CD14-positive monocyte (primary cell): ENCODE measurements at regions not wholly inside any gene's neighbourhood (a gene's known extent, or its start where the extent isn't known, plus 50 kb on each side); places are given as distances from the start of the nearest gene placed in this dataset.

Source experiments
- DNase-seq, 3 donors: peaks; one replicate each; pipeline ENCODE4 v3.0.0-alpha.2; 2011 to 2022
- H2AFZ ChIP-seq: 2 replicates; pipeline ENCODE4 v1.6.0; 2012; ENCODE audit warnings: mild to moderate bottlenecking, low read depth, low read length, inconsistent platforms; ENCODE audit not compliant: insufficient read depth, poor library complexity, severe bottlenecking
- H3K27ac ChIP-seq, 2 donors: 1 replicate in 1 of 2; 2 replicates in 1 of 2; pipeline ENCODE4 v1.5.1; 2012 to 2013; ENCODE audit warnings: low read length in 2 of 2, control low read depth in 1 of 2, inconsistent platforms in 1 of 2, low read depth in 1 of 2, mild to moderate bottlenecking in 1 of 2
- H3K27me3 ChIP-seq, 2 donors: one replicate each; pipeline versions ENCODE4 v1.6.0 to v1.6.1; 2011 to 2013; ENCODE audit warnings: low read length in 2 of 2; ENCODE audit not compliant: control insufficient read depth in 2 of 2, insufficient read depth in 2 of 2
- H3K36me3 ChIP-seq, 2 donors: replicated peaks in 1 of 2; 1 replicate in 1 of 2; 2 replicates in 1 of 2; pipeline versions ENCODE4 v1.5.1 to v1.6.1; 2012 to 2013; ENCODE audit warnings: low read length in 2 of 2, control low read depth in 1 of 2, inconsistent platforms in 1 of 2, mild to moderate bottlenecking in 1 of 2; ENCODE audit not compliant: insufficient read depth in 2 of 2, control insufficient read depth in 1 of 2
- H3K4me1 ChIP-seq, 2 donors: 1 replicate in 1 of 2; 2 replicates in 1 of 2; pipeline versions ENCODE4 v1.5.1 to v1.6.1; 2012 to 2013; ENCODE audit warnings: low read length in 2 of 2, control low read depth in 1 of 2, inconsistent platforms in 1 of 2, mild to moderate bottlenecking in 1 of 2, moderate library complexity in 1 of 2; ENCODE audit not compliant: insufficient read depth in 2 of 2, control insufficient read depth in 1 of 2
- H3K4me2 ChIP-seq: replicated peaks from 2 replicates; pipeline ENCODE3; 2012; ENCODE audit warnings: low read length, moderate library complexity, mild to moderate bottlenecking; ENCODE audit not compliant: poor library complexity, severe bottlenecking; ENCODE audit errors: extremely low read depth
- H3K4me3 ChIP-seq, 3 experiments: fragments of 200-600 bp in 1 of 3; sonication (generic) in 1 of 3; replicated peaks in 1 of 3; 1 replicate in 2 of 3; 2 replicates in 1 of 3; pipeline ENCODE4 v1.5.1; 2011 to 2013; ENCODE audit warnings: low read length in 3 of 3, mild to moderate bottlenecking in 3 of 3, control low read depth in 2 of 3, low read depth in 2 of 3, inconsistent platforms in 1 of 3, moderate library complexity in 1 of 3
- H3K79me2 ChIP-seq: 2 replicates; pipeline ENCODE4 v1.6.0; 2012; ENCODE audit warnings: mild to moderate bottlenecking, control low read depth, inconsistent platforms, low read length, moderate library complexity; ENCODE audit not compliant: insufficient read depth
- H3K9ac ChIP-seq: 2 replicates; pipeline ENCODE4 v1.6.0; 2017; ENCODE audit warnings: low read length, mild to moderate bottlenecking; ENCODE audit not compliant: insufficient read depth, poor library complexity, severe bottlenecking
- H3K9me3 ChIP-seq, 2 donors: replicated peaks in 1 of 2; 1 replicate in 1 of 2; 2 replicates in 1 of 2; pipeline versions ENCODE4 v1.5.1 to v1.6.1; 2012 to 2013; ENCODE audit warnings: low read length in 2 of 2, control low read depth in 1 of 2; ENCODE audit not compliant: control insufficient read depth in 1 of 2, insufficient read depth in 1 of 2
- H4K20me1 ChIP-seq: 2 replicates; pipeline ENCODE4 v1.6.0; 2012; ENCODE audit warnings: mild to moderate bottlenecking, low read length, control low read depth, moderate library complexity; ENCODE audit not compliant: insufficient read depth
- H3K27ac Mint-ChIP-seq, 7 donors: one replicate each; pipeline ENCODE4 v1.8.0; 2020; ENCODE audit warnings: mild to moderate bottlenecking in 7 of 7, mixed read lengths in 7 of 7, moderate library complexity in 6 of 7, inconsistent platforms in 2 of 7
- H3K27me3 Mint-ChIP-seq, 3 donors: one replicate each; pipeline ENCODE4 v1.8.0; 2021 to 2022; ENCODE audit warnings: low read depth in 3 of 3, mild to moderate bottlenecking in 3 of 3, mixed read lengths in 3 of 3, moderate library complexity in 3 of 3, inconsistent platforms in 1 of 3
- H3K36me3 Mint-ChIP-seq, 2 donors: one replicate each; pipeline ENCODE4 v1.8.0; 2020; ENCODE audit warnings: mixed read lengths in 2 of 2, inconsistent platforms in 1 of 2, mild to moderate bottlenecking in 1 of 2
- H3K4me1 Mint-ChIP-seq: one replicate; pipeline ENCODE4 v1.8.0; 2020; ENCODE audit warnings: mild to moderate bottlenecking, mixed read lengths
- H3K4me3 Mint-ChIP-seq, 2 donors: one replicate each; pipeline ENCODE4 v1.8.0; 2020; ENCODE audit warnings: mild to moderate bottlenecking in 2 of 2, mixed read lengths in 2 of 2, moderate library complexity in 1 of 2
- H3K9me3 Mint-ChIP-seq, 7 donors: one replicate each; pipeline ENCODE4 v1.8.0; 2020 to 2022; ENCODE audit warnings: mixed read lengths in 7 of 7, mild to moderate bottlenecking in 6 of 7, moderate library complexity in 6 of 7, inconsistent platforms in 2 of 7
- WGBS: methylation state at CpG from one replicate; pipeline ENCODE4 v1.1.5; 2013; ENCODE audit warnings: missing lambda C conversion rate; ENCODE audit not compliant: insufficient coverage; 5-methylcytosine and 5-hydroxymethylcytosine counted together
- intact Hi-C, 2 donors: fragments of 100-400 bp; cut with micrococcal nuclease; formaldehyde crosslinking; loops; one replicate each; pipeline versions ENCODE4 v1.15.0 to v1.15.1; 2023
- TF ChIP-seq, protein P1 (sequence below): fragments of 200-600 bp; IDR thresholded peaks from one replicate; pipeline ENCODE4 v1.8.0; 2022; ENCODE audit warnings: antibody characterized with exemption, mild to moderate bottlenecking

DNA sequence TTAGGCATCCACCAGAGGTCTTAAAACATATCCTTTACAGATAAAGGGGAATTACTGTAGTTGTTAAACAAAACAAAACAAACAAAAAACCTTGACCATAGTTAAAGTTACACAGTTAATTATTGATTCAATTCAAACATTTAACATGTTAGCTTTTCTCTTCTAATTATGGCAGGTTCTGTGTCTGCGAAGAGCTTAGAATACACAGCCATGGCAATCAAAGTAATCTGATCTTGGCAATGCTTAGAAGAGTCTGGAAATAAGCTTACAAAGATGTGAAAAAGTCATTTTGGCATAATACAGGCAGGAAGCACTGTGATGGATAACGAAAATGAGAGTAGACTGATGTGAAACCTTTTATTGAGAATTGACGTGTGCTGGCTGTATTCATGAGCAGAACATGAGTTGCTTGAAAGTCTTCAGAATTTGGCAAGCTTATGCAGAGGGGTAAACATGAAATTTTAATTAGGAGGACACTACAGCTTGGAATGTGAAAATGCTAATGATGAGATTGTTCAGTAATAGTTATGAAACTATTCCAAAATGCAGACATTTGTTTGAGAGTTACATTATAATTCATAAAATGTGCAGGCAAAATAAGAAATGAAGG lies 629.6 kb downstream of the FSCB start:
- no peaks in the 10 kb centered on the region for H3K36me3 ChIP-seq
- no peak overlapping the region for H3K27ac Mint-ChIP-seq
- H3K27ac ChIP-seq: no peak overlapping the region
- no peaks in the 10 kb centered on the region for H3K79me2 ChIP-seq
- H3K27me3 ChIP-seq: no peaks in the 10 kb centered on the region
- no peaks in the 10 kb centered on the region for H4K20me1 ChIP-seq
- H3K9ac ChIP-seq: no peak overlapping the region
- no peak overlapping the region for H2AFZ ChIP-seq
- no peak for DNase-seq
- intact Hi-C loops: no loop called here
- WGBS: 87% methylated on average over 2 of the region's 3 CpGs
- peaks cover 0 to 4% (median 2%) of the 10 kb centered on the region in 7 donors for H3K9me3 Mint-ChIP-seq
- H3K4me3 Mint-ChIP-seq: no peak overlapping the region
- H3K27me3 Mint-ChIP-seq: peaks cover 0 to 2% (median 0%) of the 10 kb centered on the region in 3 donors
- TF ChIP-seq, protein P1, sequence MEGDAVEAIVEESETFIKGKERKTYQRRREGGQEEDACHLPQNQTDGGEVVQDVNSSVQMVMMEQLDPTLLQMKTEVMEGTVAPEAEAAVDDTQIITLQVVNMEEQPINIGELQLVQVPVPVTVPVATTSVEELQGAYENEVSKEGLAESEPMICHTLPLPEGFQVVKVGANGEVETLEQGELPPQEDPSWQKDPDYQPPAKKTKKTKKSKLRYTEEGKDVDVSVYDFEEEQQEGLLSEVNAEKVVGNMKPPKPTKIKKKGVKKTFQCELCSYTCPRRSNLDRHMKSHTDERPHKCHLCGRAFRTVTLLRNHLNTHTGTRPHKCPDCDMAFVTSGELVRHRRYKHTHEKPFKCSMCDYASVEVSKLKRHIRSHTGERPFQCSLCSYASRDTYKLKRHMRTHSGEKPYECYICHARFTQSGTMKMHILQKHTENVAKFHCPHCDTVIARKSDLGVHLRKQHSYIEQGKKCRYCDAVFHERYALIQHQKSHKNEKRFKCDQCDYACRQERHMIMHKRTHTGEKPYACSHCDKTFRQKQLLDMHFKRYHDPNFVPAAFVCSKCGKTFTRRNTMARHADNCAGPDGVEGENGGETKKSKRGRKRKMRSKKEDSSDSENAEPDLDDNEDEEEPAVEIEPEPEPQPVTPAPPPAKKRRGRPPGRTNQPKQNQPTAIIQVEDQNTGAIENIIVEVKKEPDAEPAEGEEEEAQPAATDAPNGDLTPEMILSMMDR: no peak
- no peak overlapping the region for H3K4me3 ChIP-seq
- H3K4me1 ChIP-seq: no peaks in the 10 kb centered on the region
- no peaks in the 10 kb centered on the region for H3K36me3 Mint-ChIP-seq
- H3K4me1 Mint-ChIP-seq: no peaks in the 10 kb centered on the region
- no peaks in the 10 kb centered on the region for H3K9me3 ChIP-seq
- no peak overlapping the region for H3K4me2 ChIP-seq

DNA sequence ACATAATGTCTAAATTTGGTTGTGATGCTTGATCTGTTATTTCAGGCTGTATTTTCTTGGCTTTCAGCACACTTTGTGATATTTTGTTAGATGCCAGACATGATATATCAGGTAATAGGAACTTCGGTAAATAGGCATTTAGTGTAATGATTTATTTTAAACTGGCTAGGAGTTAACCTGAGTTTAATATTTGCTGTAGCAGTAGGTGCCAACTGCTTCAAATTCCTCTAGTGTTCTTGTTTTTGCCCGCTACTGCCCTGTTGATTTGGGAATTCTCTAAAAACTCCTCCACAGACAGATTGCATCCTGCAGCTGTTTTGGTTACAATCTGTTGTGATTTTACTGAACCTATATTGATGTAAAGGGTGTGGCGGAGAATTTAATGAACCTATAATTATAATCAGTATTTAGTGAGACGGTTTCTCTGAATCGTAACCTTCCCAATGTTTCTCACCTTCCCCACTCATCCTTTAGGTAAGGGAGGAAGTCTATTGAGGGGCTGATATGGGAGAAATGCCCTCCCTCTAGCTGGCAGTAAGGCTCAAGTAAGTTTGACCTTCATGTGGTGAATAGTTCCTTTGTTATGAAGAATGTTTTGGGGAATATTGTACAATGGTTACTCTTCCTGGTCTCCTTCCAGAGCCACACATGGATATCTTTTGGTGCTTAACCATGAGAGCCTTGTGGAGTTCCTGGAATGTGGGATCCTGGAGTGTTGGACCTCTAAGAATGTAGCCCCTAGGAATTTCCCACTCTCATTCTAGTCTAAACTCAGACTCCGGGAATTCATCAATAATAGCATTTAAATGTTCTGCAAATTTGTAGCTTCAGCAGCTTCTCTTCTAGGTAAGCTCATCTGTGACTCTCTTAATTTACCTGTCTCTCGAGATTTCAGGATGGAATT lies 634.1 kb downstream of the FSCB start:
- no peaks in the 10 kb centered on the region for H4K20me1 ChIP-seq
- H3K4me3 ChIP-seq: no peak overlapping the region
- H3K4me1 ChIP-seq: no peaks in the 10 kb centered on the region
- peaks cover 0 to 1% (median 0%) of the 10 kb centered on the region in 3 donors for H3K27me3 Mint-ChIP-seq
- H3K27ac ChIP-seq: no peak overlapping the region
- H3K4me1 Mint-ChIP-seq: no peaks in the 10 kb centered on the region
- DNase-seq: no peak
- H3K79me2 ChIP-seq: no peaks in the 10 kb centered on the region
- no peak overlapping the region for H3K9ac ChIP-seq
- H3K4me2 ChIP-seq: no peak overlapping the region
- no peaks in the 10 kb centered on the region for H3K27me3 ChIP-seq
- H3K27ac Mint-ChIP-seq: no peak overlapping the region
- H3K9me3 ChIP-seq: peaks cover 0 to 12% of the 10 kb centered on the region in 2 donors
- intact Hi-C loops: no loop called here
- H3K36me3 Mint-ChIP-seq: no peaks in the 10 kb centered on the region
- H3K9me3 Mint-ChIP-seq: peaks cover 2 to 11% (median 4%) of the 10 kb centered on the region in 7 donors
- TF ChIP-seq, protein P1: no peak
- WGBS: 100% methylated on average over 1 of the region's 7 CpGs
- no peak overlapping the region for H2AFZ ChIP-seq
- no peaks in the 10 kb centered on the region for H3K36me3 ChIP-seq
- H3K4me3 Mint-ChIP-seq: no peak overlapping the region
